Activated CD8-positive, alpha-beta memory T cell treated with anti-CD3 and anti-CD28 coated beads for 24 hours (primary cell): ENCODE measurements at regions not wholly inside any gene's neighbourhood (a gene's known extent, or its start where the extent isn't known, plus 50 kb on each side); places are given as distances from the start of the nearest gene placed in this dataset.

Source experiments
- DNase-seq: peaks from one replicate; pipeline ENCODE4 v3.0.0-alpha.2; 2020

- no peak for DNase-seq
Observed at GRCh38 chr2:238584617-238585016, 157.9 kb downstream of the ASB1 start.

GRCh38 chr2:238585836-238586821, 159.4 kb downstream of the ASB1 start:
- no peak for DNase-seq

- no peak for DNase-seq
Observed at GRCh38 chr2:238586931-238587775, 160.4 kb downstream of the ASB1 start.

- DNase-seq: no peak
Observed at GRCh38 chr2:238587776-238588660, 161.3 kb downstream of the ASB1 start.

- no peak for DNase-seq
Observed at GRCh38 chr2:238589591-238590460, 163.1 kb downstream of the ASB1 start.

- no peak for DNase-seq
Observed at GRCh38 chr2:238591732-238592131, 165.0 kb downstream of the ASB1 start.

- no peak for DNase-seq
Observed at GRCh38 chr2:238593236-238593635, 166.5 kb downstream of the ASB1 start.

- no peak for DNase-seq
Observed at GRCh38 chr2:238593678-238594077, 167.0 kb downstream of the ASB1 start.

- no peak for DNase-seq
Observed at GRCh38 chr2:238594796-238595749, 168.3 kb downstream of the ASB1 start.

- no peak for DNase-seq
Observed at GRCh38 chr2:238595750-238596570, 169.2 kb downstream of the ASB1 start.

GRCh38 chr2:238596571-238597551, 170.1 kb downstream of the ASB1 start:
- no peak for DNase-seq

GRCh38 chr2:238597638-238598528, 171.2 kb downstream of the ASB1 start:
- DNase-seq: no peak

GRCh38 chr2:238598802-238599530, 172.2 kb downstream of the ASB1 start:
- no peak for DNase-seq

GRCh38 chr2:238599549-238600505, 173.1 kb downstream of the ASB1 start:
- no peak for DNase-seq
